ENCODE measurements at regions not wholly inside any gene's neighbourhood (a gene's known extent, or its start where the extent isn't known, plus 50 kb on each side); places are given as distances from the start of the nearest gene placed in this dataset.
"Not testable (repeated sequence)": the region's sequence is repeated elsewhere in the genome, so short reads cannot be mapped to it uniquely, and the experiment has no call there.

- no peak for TF ChIP-seq Cebpa-rat (IDR thresholded peaks at IDR 0.05)
- Histone ChIP-seq H3K27ac (no peak overlapping the region), H3K36me3 (no peaks in the 10 kb centered on the region), H3K27me3 (peaks cover 100% of the 10 kb centered on the region), H3K9me3 (no peaks in the 10 kb centered on the region), H3K4me2 (no peak overlapping the region), H3K4me3 (no peak overlapping the region), H3K9ac (no peak overlapping the region), H3K4me1 (no peaks in the 10 kb centered on the region), H4K20me1 (no peaks in the 10 kb centered on the region; the same call in 1 of the 2 replicates)
Observed at GRCh38 chrX:135632353-135632752, 81.1 kb upstream of the CT45A1 start.

DNA sequence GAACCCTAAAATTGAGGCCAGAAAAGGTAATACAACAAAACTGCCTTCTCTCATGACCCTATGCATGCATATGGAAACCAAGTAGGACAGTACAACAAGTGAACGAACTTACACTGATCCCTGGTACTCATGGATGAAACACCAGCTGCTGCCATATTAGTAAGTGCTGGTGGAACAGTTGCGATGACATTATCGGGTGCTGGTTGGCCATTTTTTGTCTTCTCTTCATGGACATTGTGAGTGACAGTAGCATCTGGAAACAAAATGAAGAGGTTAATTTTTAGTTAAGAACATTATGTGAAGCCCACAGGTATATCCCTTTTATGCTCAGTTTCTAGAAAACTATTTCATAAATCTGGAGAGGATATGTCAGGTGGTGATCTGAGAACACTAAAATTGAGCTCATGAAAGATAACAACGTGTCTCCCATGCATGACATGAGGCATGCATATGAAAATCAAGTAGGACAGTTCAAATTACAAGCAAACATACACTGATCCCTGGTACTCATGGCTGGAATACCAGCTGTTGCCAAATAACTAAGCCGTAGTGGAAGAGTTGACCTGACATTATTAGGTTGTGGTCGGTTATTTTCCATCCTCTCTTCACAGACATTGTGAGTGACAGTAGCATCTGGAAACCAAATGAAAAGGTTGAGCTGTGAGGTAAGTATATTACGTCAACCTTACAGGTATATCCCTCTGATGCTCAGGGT is 74.2 kb upstream of the CT45A1 start:
- Histone ChIP-seq H3K27me3 (peaks cover 90% of the 10 kb centered on the region), H3K9me3 (no peaks in the 10 kb centered on the region), H3K4me2 (no peak overlapping the region), H3K36me3 (no peaks in the 10 kb centered on the region), H3K9ac (no peak overlapping the region), H3K27ac (no peak overlapping the region), H3K4me1 (no peaks in the 10 kb centered on the region), H4K20me1 (no peaks in the 10 kb centered on the region), H3K4me3 (no peak overlapping the region)
- TF ChIP-seq Cebpa-rat (IDR thresholded peaks at IDR 0.05), result no peak

DNA sequence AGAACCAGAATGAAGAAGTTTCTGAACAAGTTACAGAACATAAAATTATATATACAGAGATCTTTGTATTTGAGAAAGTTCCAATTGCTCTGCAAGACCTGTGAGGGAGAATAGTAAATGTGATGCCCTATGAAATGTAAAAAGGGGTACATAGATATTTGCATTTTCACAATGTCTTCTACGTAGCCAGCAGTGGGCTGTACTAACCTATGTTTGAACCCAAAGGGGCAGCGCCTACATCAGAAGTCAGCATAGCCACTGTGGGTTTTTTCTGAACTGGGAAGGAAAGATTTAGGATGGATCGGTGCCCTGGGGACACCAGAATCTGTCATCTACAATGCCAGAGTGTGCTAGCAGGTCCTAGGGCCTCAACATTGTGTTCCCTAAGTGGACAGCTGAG is 69.5 kb upstream of the CT45A1 start:
- H3K4me2 ChIP-seq, result no peak overlapping the region
- TF ChIP-seq Cebpa-rat (IDR thresholded peaks at IDR 0.05), result no peak
- no peaks in the 10 kb centered on the region for H3K36me3 ChIP-seq
- H4K20me1 ChIP-seq, result no peaks in the 10 kb centered on the region
- no peaks in the 10 kb centered on the region for H3K4me1 ChIP-seq
- H3K27ac ChIP-seq, result no peak overlapping the region
- no peak overlapping the region for H3K9ac ChIP-seq
- H3K4me3 ChIP-seq, result no peak overlapping the region
- H3K9me3 ChIP-seq, result no peaks in the 10 kb centered on the region
- H3K27me3 ChIP-seq, result peaks cover 61% of the 10 kb centered on the region

- Histone ChIP-seq H3K9ac (no peak overlapping the region), H4K20me1 (no peaks in the 10 kb centered on the region), H3K27ac (no peak overlapping the region), H3K27me3 (peaks cover 62% of the 10 kb centered on the region), H3K4me2 (no peak overlapping the region), H3K4me1 (no peaks in the 10 kb centered on the region), H3K4me3 (no peak overlapping the region), H3K36me3 (no peaks in the 10 kb centered on the region), H3K9me3 (no peaks in the 10 kb centered on the region)
- peak; percentile 57; the same call in 1 of the 2 replicates for TF ChIP-seq Cebpa-rat (IDR thresholded peaks at IDR 0.05)
Observed at GRCh38 chrX:135644624-135645023, 68.8 kb upstream of the CT45A1 start.

DNA sequence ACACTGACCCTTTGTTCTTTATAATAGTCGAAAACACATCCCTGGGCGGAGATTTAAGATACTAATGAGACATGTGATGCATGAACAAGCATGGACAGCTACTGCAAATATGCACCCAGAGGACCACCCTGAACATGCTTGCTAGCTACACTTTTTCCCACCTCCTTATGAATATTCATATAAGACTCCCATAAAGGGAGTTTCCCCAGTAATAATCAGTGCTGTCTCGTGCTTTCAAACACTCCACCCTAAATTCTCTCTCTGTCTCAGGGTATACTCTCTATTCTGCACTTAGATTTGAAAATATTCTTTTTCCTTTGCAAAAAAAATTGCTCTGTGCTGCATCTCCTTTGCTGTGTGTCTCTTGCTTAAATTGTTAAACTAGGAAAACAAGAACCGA is 64.4 kb upstream of the CT45A1 start:
- H3K4me2 ChIP-seq, result no peak overlapping the region
- TF ChIP-seq Cebpa-rat (IDR thresholded peaks at IDR 0.05), result no peak
- no peak overlapping the region for H3K9ac ChIP-seq
- peaks cover 69% of the 10 kb centered on the region for H3K27me3 ChIP-seq
- H3K36me3 ChIP-seq, result no peaks in the 10 kb centered on the region
- H3K27ac ChIP-seq, result no peak overlapping the region
- no peaks in the 10 kb centered on the region for H3K9me3 ChIP-seq
- no peak overlapping the region for H3K4me3 ChIP-seq
- no peaks in the 10 kb centered on the region for H3K4me1 ChIP-seq
- H4K20me1 ChIP-seq, result no peaks in the 10 kb centered on the region; the same call in 1 of the 2 replicates

DNA sequence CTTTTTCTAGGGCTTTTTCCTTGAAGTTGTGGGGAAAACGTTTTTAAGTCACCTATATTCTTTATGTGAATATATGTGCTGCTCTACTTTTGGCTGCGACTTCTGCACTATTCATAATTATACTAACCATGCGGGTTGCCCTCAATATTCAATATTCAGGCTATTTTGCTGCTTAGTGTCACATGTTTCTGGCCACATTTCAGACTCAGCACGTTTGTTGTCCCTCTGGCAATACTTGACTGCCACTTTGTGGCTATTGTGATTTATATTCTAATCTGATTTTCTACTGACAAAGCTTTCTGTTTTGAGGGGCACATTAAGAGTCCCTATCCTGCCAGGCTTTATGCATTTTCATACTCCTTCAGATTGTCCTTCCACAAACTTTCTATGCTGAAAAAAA is 63.9 kb upstream of the CT45A1 start:
- Histone ChIP-seq H3K27me3 (peaks cover 69% of the 10 kb centered on the region), H3K36me3 (no peaks in the 10 kb centered on the region), H3K27ac (no peak overlapping the region), H3K9ac (no peak overlapping the region), H3K4me1 (no peaks in the 10 kb centered on the region), H3K4me2 (no peak overlapping the region), H4K20me1 (no peaks in the 10 kb centered on the region; the same call in 1 of the 2 replicates), H3K9me3 (no peaks in the 10 kb centered on the region), H3K4me3 (no peak overlapping the region)
- no peak for TF ChIP-seq Cebpa-rat (IDR thresholded peaks at IDR 0.05)

GRCh38 chrX:135651647-135652295 is 61.7 kb upstream of the CT45A1 start:
- Histone ChIP-seq H3K4me3 (no peak overlapping the region), H3K4me2 (no peak overlapping the region), H3K9ac (no peak overlapping the region), H3K9me3 (no peaks in the 10 kb centered on the region), H3K27me3 (peaks cover 84% of the 10 kb centered on the region), H4K20me1 (peaks cover 7% of the 10 kb centered on the region; the same call in 1 of the 2 replicates), H3K27ac (no peak overlapping the region), H3K36me3 (no peaks in the 10 kb centered on the region), H3K4me1 (no peaks in the 10 kb centered on the region)
- no peak for TF ChIP-seq Cebpa-rat (IDR thresholded peaks at IDR 0.05)

- H3K4me2 ChIP-seq, result no peak overlapping the region
Observed at GRCh38 chrX:135652602-135653001, 60.8 kb upstream of the CT45A1 start.

DNA sequence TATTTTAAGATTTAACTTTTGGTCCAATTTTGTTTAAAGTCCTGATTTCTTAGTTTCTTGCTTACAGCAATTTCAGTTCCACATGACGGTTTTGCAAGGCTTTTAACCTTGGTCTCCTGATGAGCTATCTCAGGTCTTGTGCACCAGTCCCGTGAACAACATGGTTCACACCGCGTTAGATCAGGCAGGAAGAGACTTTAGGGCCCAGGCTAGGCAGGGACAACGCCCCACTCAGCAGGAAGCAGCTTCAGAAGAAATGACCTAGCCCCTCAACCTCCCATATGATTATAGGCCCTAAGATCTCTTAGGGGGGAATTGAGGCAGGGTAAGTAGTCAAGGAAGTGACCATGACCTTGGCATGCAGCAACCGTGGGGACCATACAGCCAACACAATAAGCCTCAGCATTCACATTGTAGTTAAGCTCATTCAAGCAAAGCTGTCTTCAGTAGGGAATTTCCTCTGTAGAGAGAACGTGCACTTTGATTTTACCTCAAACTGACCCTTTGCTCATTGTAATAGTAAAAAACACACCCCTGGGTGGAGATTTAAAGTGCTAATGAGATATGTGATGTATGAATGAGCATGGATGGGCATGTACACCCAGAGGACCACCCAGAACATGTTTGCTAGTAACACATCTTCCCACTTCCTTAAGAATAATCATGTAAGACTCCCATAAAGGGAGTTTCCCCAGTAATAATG is 55.3 kb upstream of the CT45A1 start:
- H3K27ac ChIP-seq, H4K20me1 ChIP-seq, H3K4me2 ChIP-seq, H3K4me3 ChIP-seq, H3K36me3 ChIP-seq, H3K9me3 ChIP-seq, H3K4me1 ChIP-seq, H3K9ac ChIP-seq: not testable (repeated sequence)
- H3K27me3 ChIP-seq, result peaks cover 45% of the 10 kb centered on the region

More at GRCh38 chrX:135652602-135653001, 60.8 kb upstream of the CT45A1 start:
- Histone ChIP-seq H3K4me1 (no peaks in the 10 kb centered on the region), H3K9me3 (no peaks in the 10 kb centered on the region), H3K4me3 (no peak overlapping the region), H3K27ac (no peak overlapping the region), H3K36me3 (no peaks in the 10 kb centered on the region), H3K9ac (no peak overlapping the region), H3K27me3 (peaks cover 90% of the 10 kb centered on the region), H4K20me1 (peaks cover 7% of the 10 kb centered on the region; the same call in 1 of the 2 replicates)
- no peak for TF ChIP-seq Cebpa-rat (IDR thresholded peaks at IDR 0.05)
